ENCODE measurements at regions not wholly inside any gene's neighbourhood (a gene's known extent, or its start where the extent isn't known, plus 50 kb on each side); places are given as distances from the start of the nearest gene placed in this dataset.

GRCh38 chr1:59169703-59170102, 127.2 kb upstream of the FGGY start:
- intact Hi-C loops (cut with DNase I; ENCODE audit: low total_unique reads) = no loop called here
- Histone ChIP-seq H3K4me1 (no peaks in the 10 kb centered on the region), H3K4me3 (no peak overlapping the region), H3K27me3 (no peaks in the 10 kb centered on the region), H3K27ac (no peak overlapping the region), H3K9me3 (no peaks in the 10 kb centered on the region), H3K36me3 (no peaks in the 10 kb centered on the region)
- DNase-seq = no peak
- no peak for TF ChIP-seq POLR2A (IDR thresholded peaks at IDR 0.05)
- TF ChIP-seq, protein P1, sequence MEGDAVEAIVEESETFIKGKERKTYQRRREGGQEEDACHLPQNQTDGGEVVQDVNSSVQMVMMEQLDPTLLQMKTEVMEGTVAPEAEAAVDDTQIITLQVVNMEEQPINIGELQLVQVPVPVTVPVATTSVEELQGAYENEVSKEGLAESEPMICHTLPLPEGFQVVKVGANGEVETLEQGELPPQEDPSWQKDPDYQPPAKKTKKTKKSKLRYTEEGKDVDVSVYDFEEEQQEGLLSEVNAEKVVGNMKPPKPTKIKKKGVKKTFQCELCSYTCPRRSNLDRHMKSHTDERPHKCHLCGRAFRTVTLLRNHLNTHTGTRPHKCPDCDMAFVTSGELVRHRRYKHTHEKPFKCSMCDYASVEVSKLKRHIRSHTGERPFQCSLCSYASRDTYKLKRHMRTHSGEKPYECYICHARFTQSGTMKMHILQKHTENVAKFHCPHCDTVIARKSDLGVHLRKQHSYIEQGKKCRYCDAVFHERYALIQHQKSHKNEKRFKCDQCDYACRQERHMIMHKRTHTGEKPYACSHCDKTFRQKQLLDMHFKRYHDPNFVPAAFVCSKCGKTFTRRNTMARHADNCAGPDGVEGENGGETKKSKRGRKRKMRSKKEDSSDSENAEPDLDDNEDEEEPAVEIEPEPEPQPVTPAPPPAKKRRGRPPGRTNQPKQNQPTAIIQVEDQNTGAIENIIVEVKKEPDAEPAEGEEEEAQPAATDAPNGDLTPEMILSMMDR (IDR thresholded peaks at IDR 0.05) = no peak

GRCh38 chr1:59170659-59171058, 126.2 kb upstream of the FGGY start:
- no peaks in the 10 kb centered on the region for H3K9me3 ChIP-seq
- H3K4me1 ChIP-seq = no peaks in the 10 kb centered on the region
- H3K27me3 ChIP-seq = no peaks in the 10 kb centered on the region
- H3K27ac ChIP-seq = no peak overlapping the region
- H3K36me3 ChIP-seq = no peaks in the 10 kb centered on the region
- TF ChIP-seq POLR2A (IDR thresholded peaks at IDR 0.05) = no peak
- TF ChIP-seq, protein P1 (IDR thresholded peaks at IDR 0.05) = no peak
- intact Hi-C loops (cut with DNase I; ENCODE audit: low total_unique reads) = no loop called here
- no peak overlapping the region for H3K4me3 ChIP-seq
- no peak for DNase-seq

- TF ChIP-seq, protein P1 (IDR thresholded peaks at IDR 0.05) = no peak
- no peak for TF ChIP-seq POLR2A (IDR thresholded peaks at IDR 0.05)
- H3K4me3 ChIP-seq = no peak overlapping the region
- H3K27ac ChIP-seq = no peak overlapping the region
- intact Hi-C loops (cut with DNase I; ENCODE audit: low total_unique reads) = no loop called here
- no peaks in the 10 kb centered on the region for H3K36me3 ChIP-seq
- no peak for DNase-seq
- H3K27me3 ChIP-seq = no peaks in the 10 kb centered on the region
- no peaks in the 10 kb centered on the region for H3K9me3 ChIP-seq
- no peaks in the 10 kb centered on the region for H3K4me1 ChIP-seq
These were observed 125.1 kb upstream of the FGGY start for GRCh38 chr1:59171788-59172187.

- no peak for TF ChIP-seq POLR2A (IDR thresholded peaks at IDR 0.05)
- TF ChIP-seq, protein P1 (IDR thresholded peaks at IDR 0.05) = no peak
- Histone ChIP-seq H3K27ac (no peak overlapping the region), H3K4me3 (no peak overlapping the region), H3K27me3 (no peaks in the 10 kb centered on the region), H3K4me1 (no peaks in the 10 kb centered on the region), H3K36me3 (no peaks in the 10 kb centered on the region), H3K9me3 (no peaks in the 10 kb centered on the region)
- intact Hi-C loops (cut with DNase I; ENCODE audit: low total_unique reads) = no loop called here
- DNase-seq = no peak
These were observed 124.2 kb upstream of the FGGY start for GRCh38 chr1:59172693-59173092.

GRCh38 chr1:59173721-59174120, 123.2 kb upstream of the FGGY start:
- TF ChIP-seq, protein P1 (IDR thresholded peaks at IDR 0.05) = no peak
- TF ChIP-seq POLR2A (IDR thresholded peaks at IDR 0.05) = no peak
- Histone ChIP-seq H3K36me3 (no peaks in the 10 kb centered on the region), H3K4me1 (no peaks in the 10 kb centered on the region), H3K27ac (peak overlapping the region in 1 of 2 donors; percentile 6), H3K4me3 (no peak overlapping the region), H3K27me3 (no peaks in the 10 kb centered on the region), H3K9me3 (no peaks in the 10 kb centered on the region)
- DNase-seq = peak in 1 of 2 donors; percentile 28
- intact Hi-C loops (cut with DNase I; ENCODE audit: low total_unique reads) = no loop called here

All from uterus (tissue), 3 donors.